HUES6 (cell line): ENCODE measurements at regions not wholly inside any gene's neighbourhood (a gene's known extent, or its start where the extent isn't known, plus 50 kb on each side); places are given as distances from the start of the nearest gene placed in this dataset.

Experiments used
- H3K27ac ChIP-seq: 2 replicates; pipeline ENCODE4 v1.7.0; 2013; ENCODE audit warnings: low read depth, mild to moderate bottlenecking, low read length, inconsistent platforms
- H3K27me3 ChIP-seq: 2 replicates; pipeline ENCODE4 v1.6.1; 2013; ENCODE audit warnings: low read length; ENCODE audit not compliant: control insufficient read depth, insufficient read depth
- H3K36me3 ChIP-seq: 2 replicates; pipeline ENCODE4 v1.6.1; 2013; ENCODE audit warnings: low read length; ENCODE audit not compliant: control insufficient read depth, insufficient read depth
- H3K4me1 ChIP-seq: 2 replicates; pipeline ENCODE4 v1.6.1; 2013; ENCODE audit warnings: low read length; ENCODE audit not compliant: control insufficient read depth, insufficient read depth
- H3K4me3 ChIP-seq: 2 replicates; pipeline ENCODE4 v1.5.1; 2013; ENCODE audit warnings: low read depth, low read length
- H3K9ac ChIP-seq: one replicate; pipeline ENCODE4 v1.6.1; 2013; ENCODE audit warnings: mild to moderate bottlenecking, low read length
- H3K9me3 ChIP-seq: 2 replicates; pipeline ENCODE4 v1.6.1; 2013; ENCODE audit warnings: low read depth, low read length; ENCODE audit not compliant: control insufficient read depth, insufficient read depth

DNA sequence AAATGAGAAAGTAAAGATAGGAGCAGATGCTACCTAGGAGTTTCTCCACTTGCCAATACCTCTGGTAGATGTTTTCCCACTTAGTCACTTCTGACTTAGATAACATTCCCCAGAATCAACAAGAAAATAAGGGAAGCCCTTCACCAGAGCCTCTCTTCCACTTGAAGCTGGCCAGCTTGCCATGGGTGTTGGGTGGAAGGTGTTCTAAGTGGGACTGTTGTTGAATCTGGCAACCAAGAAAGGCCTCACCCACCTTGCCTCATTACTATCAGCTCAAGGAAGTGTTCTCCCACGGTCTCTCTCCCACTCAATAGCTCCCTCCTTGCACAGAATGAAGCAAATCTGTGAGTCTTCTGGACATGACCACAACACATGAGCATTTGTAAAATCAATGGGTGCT, 100.4 kb upstream of the REG3A start:
- Histone ChIP-seq H3K4me1 (no peaks in the 10 kb centered on the region), H3K27ac (no peak overlapping the region), H3K27me3 (no peaks in the 10 kb centered on the region), H3K36me3 (no peaks in the 10 kb centered on the region), H3K9me3 (peaks cover 3% of the 10 kb centered on the region; the same call in 1 of the 2 replicates), H3K4me3 (no peak overlapping the region), H3K9ac (no peak overlapping the region)

DNA sequence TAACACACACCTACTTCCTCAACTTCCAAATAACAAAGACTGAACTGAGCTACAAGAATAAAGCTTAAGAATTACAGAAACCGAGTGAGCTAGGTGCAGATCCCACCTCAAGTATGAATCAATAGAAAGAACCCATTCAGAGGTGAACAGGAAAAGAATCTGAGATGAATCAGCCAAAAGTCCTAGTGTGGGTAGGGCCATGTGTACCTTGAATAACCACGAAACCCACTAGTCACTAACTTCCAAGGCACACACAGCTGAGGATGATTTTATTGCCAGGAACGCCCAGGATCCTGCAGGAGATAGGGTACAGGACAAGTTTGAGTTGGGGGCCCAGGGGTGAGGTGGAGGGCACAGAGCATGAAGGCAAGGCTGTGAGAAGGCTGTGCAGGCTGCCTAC, 99.7 kb upstream of the REG3A start:
- Histone ChIP-seq H3K27me3 (no peaks in the 10 kb centered on the region), H3K9ac (no peak overlapping the region), H3K27ac (no peak overlapping the region), H3K4me3 (no peak overlapping the region), H3K4me1 (no peaks in the 10 kb centered on the region), H3K9me3 (peaks cover 3% of the 10 kb centered on the region; the same call in 1 of the 2 replicates), H3K36me3 (no peaks in the 10 kb centered on the region)

DNA sequence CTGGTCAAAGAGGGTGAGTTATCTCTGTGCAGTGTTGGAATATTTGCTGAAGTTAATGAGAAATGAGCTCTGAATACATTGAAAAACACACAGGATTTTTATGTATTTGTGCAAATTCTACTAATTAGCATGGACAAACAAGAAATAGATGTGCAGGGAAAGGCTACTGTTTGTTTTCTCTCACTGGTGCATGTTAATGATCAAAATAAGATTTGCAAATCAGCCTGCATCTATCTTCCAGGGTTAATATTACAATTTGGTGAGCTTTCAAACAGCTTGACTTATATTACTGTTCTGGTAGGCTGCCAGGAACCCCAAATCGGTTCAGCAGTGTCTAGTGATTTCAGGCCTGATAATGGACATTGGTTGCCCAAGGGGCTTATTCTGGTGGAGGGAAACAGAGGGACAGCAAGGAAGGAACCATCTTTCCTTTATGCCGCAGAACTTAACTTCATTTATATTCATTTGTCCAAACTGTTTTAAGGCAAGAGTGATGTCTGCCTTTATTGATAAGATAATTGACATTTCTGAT, 93.8 kb upstream of the REG3A start:
- Histone ChIP-seq H3K9ac (no peak overlapping the region), H3K36me3 (no peaks in the 10 kb centered on the region)

DNA sequence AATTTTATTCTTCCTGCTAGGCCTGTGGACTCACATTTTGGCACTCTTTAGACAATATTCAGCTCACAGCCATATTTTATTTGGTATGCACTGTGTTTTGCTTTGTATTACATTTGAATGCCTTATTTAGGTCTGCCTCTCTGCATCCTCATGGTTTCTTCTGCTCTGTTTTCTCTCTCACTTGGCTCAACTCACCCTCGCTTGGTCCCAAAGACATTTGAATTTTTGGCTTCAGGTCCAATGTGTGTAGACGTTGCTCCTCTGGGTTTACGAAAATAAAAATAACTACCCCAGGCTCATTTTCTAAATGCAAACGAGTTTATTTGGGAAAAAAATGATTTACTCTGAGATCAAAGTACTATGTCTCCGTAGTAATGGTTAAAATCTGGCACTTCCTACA, 91.1 kb upstream of the REG3A start:
- Histone ChIP-seq H3K9ac (no peak overlapping the region), H3K27me3 (no peaks in the 10 kb centered on the region)

More for the DNA sequence above, 93.8 kb upstream of the REG3A start:
- Histone ChIP-seq H3K4me3 (no peak overlapping the region), H3K4me1 (no peaks in the 10 kb centered on the region), H3K9me3 (no peaks in the 10 kb centered on the region), H3K27me3 (no peaks in the 10 kb centered on the region), H3K27ac (no peak overlapping the region)

DNA sequence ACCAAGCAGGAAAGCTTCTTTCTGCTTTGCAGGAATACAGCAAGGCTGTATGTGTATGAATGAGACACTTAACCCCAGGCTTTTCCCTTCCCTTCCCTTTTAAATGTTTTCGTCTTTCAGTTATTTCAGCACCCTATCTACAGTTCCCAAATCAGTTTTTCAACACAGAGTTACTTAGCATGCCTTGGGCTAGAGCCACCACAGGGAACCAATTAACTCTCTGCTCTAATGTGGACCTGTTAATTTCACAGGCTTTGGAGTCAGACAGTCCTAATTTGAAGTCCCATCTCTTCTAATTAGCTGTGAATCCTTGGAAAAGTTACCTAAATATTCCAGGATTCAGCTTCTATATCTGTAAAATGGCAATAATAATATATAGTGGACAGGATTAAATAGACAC, 89.2 kb upstream of the REG3A start:
- Histone ChIP-seq H3K9ac (no peak overlapping the region), H3K27ac (no peak overlapping the region), H3K27me3 (no peaks in the 10 kb centered on the region), H3K36me3 (no peaks in the 10 kb centered on the region), H3K9me3 (no peaks in the 10 kb centered on the region), H3K4me3 (no peak overlapping the region), H3K4me1 (no peaks in the 10 kb centered on the region)

More for the DNA sequence above, 91.1 kb upstream of the REG3A start:
- Histone ChIP-seq H3K4me3 (no peak overlapping the region), H3K27ac (no peak overlapping the region), H3K4me1 (no peaks in the 10 kb centered on the region), H3K36me3 (no peaks in the 10 kb centered on the region), H3K9me3 (no peaks in the 10 kb centered on the region)

DNA sequence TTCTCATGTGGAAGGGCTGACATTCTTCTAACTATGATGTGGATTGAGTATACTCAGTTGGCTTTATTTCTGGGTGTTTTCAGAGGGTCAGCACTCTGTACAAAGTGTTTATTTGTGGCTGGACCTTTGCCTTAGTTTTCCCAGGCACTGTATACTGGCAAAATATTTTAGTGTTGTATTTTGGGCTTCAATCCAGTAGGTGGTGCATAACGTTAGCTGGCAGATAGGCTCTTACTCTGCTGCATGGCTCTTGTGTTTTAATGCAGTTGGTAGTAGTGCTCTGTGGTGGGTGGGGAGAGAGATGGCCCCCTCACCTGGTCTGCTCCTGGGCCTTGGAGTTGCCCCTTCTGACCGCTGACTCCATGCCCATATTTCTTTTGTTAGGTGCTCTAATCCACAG, 75.6 kb upstream of the REG3A start:
- Histone ChIP-seq H3K27me3 (no peaks in the 10 kb centered on the region), H3K9me3 (peaks cover 3% of the 10 kb centered on the region; the same call in 1 of the 2 replicates), H3K36me3 (no peaks in the 10 kb centered on the region), H3K9ac (no peak overlapping the region), H3K4me3 (no peak overlapping the region), H3K27ac (no peak overlapping the region), H3K4me1 (no peaks in the 10 kb centered on the region)

DNA sequence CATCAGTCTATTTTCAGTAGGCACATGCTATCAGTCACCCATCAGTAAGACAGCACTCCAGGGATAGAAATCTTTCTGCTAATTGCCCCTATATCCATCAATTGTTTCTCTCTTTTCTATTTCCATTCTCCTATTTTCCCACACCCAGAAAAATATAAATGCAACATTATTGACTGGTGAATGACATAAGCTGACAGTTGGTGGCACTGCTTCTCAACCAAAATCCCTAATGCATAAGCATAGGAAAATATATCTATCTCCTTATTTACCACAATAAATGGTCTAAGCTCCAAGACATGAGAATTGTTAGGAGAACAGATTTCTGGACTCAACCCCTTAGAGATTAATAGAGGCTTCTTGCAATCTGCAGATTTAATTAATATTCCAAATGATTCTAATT, 64.0 kb upstream of the REG3A start:
- Histone ChIP-seq H3K36me3 (no peaks in the 10 kb centered on the region), H3K27me3 (no peaks in the 10 kb centered on the region)

DNA sequence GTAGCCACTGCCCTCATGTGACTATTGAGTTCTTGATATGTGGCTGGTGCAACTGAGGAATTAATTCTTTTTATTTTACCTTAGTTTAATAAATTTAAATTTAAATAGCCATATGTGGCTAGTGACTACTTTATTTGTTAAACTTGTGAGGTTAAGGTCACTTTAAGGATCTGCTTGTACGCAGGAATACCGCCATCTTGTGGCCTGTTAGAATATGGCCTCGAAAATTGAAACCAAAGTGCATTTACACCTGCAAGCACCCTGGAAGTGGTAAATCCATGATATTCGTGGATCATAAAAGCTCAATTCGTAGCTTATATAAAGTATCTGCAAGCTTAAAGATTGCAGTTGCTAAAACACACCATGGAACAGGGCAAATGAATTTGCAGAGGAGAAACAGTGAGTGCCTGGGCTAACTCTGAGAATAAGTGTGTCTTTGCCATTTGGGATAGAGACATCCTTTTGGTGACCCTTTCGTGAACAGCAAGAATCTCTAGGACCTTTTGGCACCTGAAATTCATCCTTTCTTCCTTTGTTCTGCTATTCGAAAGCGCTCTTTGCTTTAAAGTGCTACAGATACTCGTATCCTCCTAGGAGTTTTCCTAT, 59.9 kb upstream of the REG3A start:
- H3K27me3 ChIP-seq = no peaks in the 10 kb centered on the region
- H3K4me3 ChIP-seq = no peak overlapping the region
- H3K36me3 ChIP-seq = no peaks in the 10 kb centered on the region
- no peak overlapping the region for H3K9ac ChIP-seq
- no peaks in the 10 kb centered on the region for H3K4me1 ChIP-seq
- 0 out of 2 replicates have a peak, but pooled peaks cover 2% of the 10 kb centered on the region for H3K9me3 ChIP-seq
- no peak overlapping the region for H3K27ac ChIP-seq

More for the DNA sequence above, 64.0 kb upstream of the REG3A start:
- no peak overlapping the region for H3K27ac ChIP-seq
- H3K4me3 ChIP-seq = no peak overlapping the region
- H3K9me3 ChIP-seq = no peaks in the 10 kb centered on the region
- no peaks in the 10 kb centered on the region for H3K4me1 ChIP-seq
- H3K9ac ChIP-seq = no peak overlapping the region

DNA sequence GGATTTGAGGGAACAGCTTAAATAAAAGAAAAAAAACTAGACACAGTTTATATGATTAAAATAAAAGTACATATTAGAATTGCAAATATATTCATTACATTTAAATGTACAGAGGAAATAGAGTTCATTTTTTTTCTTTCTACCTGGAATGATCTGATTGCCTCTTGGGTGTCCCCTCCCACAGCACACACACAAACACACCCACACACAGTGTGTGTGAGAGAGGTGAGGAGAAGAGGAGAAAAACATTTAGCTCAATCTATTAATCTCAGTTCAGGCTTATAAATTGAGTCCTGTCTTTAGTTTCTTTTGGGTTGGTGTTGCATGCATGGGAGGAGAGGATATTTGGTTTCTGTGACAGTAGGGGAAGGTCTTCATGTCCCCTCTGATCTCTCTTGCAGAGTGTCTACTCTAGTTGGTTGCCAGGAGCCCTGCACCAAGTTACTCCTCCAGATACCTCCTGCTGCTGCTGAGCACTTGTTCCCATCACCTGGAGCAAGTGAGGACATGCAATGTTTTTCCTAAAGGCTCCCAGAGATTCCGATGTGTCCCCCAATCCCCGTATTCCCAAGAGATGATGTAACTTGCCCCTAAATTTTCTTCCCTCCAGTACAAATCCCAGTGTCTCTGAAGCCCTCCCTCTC, 50.8 kb upstream of the REG3A start:
- Histone ChIP-seq H3K9me3 (no peaks in the 10 kb centered on the region), H3K9ac (no peak overlapping the region), H3K27me3 (no peaks in the 10 kb centered on the region), H3K4me1 (peaks cover 11% of the 10 kb centered on the region), H3K27ac (no peak overlapping the region), H3K36me3 (no peaks in the 10 kb centered on the region), H3K4me3 (no peak overlapping the region)
